Eye (tissue), 1 donor: ENCODE measurements at regions not wholly inside any gene's neighbourhood (a gene's known extent, or its start where the extent isn't known, plus 50 kb on each side); places are given as distances from the start of the nearest gene placed in this dataset.
"Not testable (repeated sequence)": the region's sequence is repeated elsewhere in the genome, so short reads cannot be mapped to it uniquely, and the experiment has no call there.

Source experiments
- DNase-seq: peaks from one replicate; pipeline ENCODE4 v3.0.0-alpha.2; 2015

DNA sequence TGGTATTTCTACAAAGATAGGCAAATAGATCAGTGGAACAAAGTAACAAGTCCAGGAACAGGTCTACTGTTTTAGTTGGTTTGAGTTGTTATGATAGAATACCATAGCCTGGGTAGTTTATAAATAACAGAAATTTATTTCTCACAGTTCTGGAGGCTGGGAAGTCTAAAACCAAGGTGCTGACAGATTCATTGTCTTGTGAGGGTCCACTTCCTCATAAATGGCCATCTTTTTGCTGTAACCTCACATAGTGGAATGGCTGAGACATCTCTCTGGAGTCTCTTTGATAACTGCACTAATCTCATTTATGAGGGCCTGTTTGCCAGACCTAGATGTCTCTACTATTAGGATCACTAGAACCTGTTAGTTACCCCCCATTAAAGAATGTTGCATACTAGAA lies 152.3 kb upstream of the MYRIP start:
- no peak for DNase-seq

DNA sequence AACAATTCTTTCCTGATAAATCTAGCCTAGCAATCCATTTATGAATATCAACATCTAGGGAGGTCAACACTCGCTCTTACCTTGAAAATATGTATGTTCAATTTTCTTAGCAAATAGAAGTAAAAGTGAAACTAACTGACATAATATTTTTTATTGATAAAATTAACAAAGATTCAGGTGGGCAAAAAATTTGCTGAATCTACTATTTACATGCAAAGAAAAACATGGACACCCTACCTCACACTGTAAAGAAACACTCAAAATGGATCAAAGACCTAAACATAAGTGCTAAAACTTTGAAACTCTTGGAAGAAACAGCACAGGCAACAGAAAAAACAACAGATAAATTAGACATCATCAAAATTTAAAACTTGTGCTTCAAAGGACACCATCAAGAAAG lies 151.6 kb upstream of the MYRIP start:
- DNase-seq: no peak

DNA sequence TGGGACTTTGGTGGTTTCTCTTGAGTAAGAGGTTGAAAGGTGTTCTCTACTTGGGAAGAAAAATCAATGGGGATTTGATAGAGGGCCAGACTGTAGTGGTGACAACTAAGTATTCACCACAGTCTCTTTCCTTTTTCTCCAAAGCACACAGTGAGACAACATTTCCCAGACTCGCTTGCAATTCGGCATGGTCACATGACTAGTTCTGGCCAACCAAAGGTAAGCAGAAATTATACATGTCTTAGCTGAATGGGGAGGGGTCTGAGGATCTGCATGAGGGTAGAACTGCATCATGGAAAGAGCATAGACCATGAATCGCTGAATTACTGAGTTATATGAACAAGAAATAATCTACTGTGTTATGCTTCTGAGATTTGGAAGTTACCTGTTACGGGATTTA lies 144.5 kb upstream of the MYRIP start:
- DNase-seq: no peak

DNA sequence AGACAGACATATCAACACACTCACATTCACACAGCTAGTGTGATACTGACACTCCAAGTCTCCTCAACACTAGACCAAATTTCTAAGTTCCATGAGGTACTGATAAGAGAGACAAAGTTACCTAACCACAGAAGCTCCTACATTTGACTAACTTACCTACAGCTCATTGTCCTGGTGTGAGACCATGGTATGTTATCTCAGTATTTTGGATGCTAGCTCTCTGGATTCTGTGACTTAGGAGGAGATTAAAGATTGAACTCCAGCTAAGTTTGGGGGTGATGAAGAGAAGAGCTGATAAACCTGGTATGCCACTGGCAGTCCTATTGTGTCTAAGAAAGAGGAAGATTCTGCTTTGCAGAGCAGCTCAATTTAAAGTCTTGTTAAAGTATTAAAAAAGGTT lies 144.0 kb upstream of the MYRIP start:
- no peak for DNase-seq

DNA sequence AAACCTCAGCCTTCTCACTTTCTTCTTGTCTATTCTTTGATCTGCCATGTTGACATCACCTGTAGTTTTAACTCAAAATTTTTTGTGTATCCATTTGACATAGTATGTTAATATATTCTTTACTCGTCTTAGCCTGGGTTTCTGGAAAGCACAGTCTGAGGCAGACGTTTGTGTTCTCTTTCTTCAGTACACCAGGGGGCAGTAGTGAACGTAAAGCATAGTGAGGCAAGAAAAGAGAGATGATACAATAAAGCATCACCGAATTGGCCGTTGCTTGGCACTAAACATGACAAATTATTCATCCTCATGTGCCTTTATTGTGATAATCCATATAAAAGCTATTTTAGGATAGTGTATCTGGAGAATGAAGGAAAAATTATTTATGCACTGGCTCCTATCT lies 141.0 kb upstream of the MYRIP start:
- peak; percentile 67 for DNase-seq

DNA sequence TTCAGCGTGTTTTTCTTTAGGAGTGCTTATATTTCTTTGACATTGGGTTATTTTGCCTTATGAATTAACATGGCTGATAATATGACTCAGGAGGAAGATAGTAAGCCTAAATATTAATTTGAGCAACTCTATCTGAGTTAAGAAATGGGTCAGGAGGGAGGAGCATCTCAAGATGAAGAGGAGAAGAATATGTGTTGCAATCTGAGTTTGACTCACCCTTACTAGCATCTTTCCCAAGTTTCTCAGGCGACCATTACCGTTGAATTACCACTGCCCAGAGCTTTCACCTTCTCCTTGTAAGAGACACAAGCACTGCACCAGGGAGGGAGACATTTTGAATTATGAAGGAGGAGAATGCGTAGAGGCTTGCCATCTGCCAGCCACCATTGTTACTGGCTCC lies 138.3 kb upstream of the MYRIP start:
- no peak for DNase-seq

DNA sequence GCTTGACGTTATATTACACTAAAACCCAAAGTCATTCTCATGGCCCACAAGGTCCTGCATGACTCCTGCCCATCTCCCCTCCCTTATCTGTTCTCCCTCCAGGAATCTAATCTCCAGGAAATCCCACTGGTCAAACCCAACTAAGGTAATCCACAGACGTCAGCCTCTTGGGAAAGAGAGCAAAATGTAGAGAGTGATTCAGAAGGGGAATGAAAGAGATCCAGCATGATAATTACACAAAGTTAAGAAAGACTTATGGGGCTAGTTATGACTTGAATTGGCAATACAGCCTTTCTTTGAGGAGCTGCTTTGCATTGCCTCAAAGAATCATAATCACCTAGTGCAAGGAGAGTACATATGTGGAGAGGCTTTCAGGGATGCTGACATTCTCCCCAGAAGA lies 137.8 kb upstream of the MYRIP start:
- DNase-seq: no peak

DNA sequence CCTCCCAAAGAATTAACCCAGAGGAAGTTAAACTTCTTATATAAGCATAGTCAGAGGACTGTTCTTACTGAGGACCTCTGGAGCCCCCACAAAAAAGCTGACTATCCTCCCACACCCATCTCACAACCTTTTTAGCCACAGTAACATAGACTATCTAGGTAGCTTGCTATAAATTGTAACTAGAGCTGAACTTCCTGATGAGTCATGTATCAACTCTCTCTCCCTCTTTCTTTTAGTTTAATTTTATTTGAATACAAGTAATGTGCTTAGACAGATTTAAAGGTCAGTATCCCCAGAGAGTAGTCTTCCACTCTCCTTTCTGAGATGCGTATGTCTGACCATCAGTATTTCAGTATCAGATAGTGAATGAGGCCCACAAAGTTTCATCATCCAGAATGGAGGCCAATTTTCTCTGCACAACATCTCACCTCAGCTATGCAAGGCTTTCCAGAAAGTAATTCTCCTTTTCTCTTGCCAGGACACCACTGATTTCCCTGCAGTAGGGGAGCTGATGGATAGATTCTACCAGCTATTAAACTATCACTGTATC lies 104.0 kb upstream of the MYRIP start:
- no peak for DNase-seq

DNA sequence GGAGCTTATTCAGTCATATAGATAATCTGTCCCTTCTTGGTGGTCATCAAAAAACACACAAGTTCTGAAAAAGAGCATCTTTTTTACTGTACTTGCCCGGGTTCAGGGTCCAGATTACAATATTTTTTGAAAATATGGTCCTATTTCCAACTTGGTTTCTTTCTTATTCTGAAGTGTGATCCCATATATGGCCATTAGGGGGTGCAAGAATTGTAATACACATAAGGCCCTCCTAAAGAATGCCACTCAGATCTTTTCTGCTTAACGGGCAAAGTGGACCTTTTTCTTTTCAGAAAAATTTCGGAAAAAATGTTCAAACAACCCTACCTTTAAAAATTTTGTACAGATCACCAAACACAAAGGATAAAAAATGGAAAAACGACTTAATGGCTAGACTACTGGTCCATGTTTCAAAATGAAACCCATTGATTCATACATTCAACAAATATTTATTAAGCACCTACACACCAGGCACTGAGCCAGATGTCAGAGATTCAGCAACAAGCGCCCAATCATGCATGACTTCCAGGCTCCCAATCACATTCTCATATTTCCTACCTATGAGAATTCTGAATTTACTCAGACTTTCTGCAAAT lies 102.0 kb upstream of the MYRIP start:
- DNase-seq: peak; percentile 62

DNA sequence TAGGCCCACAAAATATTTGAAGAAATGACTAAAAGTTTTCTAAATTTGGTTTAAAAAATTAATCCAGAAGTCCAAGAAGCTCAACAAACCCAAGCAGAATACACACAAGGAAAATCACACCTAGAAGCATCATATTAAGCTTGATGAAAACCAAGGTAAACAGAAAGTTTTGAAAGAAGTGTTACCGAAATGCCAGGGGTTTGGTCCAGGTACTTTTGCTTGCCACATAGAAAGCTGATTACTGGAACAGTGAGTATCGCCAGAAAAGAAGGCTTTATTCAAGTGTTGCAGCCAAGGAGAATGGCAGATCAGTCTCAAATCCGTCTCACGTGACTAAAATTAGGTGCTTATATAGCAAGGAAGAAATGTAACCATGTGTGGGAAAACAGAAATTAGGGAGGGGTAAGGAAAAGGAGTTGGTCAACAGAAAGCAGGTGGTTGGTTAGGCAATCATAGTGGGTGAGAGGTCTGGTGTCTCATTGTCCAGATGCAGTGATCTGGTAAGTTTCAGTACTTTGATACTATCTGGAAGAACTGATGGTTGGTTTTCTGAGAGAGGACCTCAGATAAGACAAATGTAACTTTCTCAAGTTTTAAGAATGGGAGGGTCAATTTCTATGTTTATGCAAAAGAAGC lies 96.9 kb upstream of the MYRIP start:
- no peak for DNase-seq

DNA sequence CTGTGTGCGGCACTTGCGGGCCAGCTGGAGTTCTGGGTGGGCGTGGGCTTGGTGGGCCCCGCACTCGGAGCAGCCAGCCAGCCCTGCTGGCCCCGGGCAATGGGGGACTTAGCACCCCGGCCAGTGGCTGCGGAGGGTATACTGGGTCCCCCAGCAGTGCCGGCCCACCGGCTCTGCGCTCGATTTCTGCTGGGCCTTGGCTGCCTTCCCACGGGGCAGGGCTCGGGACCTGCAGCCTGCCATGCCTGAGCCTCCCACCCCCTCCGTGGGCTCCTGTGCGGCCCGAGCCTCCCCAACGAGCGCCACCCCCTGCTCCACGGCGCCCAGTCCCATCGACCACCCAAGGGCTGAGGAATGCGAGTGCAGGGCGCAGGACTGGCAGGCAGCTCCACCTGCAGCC lies 96.1 kb upstream of the MYRIP start:
- not testable (repeated sequence) for DNase-seq

DNA sequence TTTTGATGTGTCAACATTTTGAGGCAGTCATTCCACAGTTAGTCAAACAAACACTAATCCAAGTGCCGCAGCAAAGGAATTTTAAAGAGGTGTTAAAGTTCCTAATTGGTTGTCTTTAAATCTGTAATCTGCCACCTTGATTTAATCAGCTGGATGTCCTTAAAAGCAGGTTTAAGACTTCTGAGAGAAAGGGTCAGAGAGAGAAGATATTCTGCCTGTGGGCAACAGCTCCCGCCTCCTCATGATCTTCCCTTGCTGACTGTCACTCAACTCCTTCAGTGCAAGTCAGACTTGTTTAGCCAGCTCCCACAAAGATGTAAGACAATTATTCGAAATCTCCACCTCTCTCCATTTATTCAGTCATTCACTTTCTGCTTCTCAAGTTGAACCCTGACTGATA lies 92.6 kb upstream of the MYRIP start:
- no peak for DNase-seq

DNA sequence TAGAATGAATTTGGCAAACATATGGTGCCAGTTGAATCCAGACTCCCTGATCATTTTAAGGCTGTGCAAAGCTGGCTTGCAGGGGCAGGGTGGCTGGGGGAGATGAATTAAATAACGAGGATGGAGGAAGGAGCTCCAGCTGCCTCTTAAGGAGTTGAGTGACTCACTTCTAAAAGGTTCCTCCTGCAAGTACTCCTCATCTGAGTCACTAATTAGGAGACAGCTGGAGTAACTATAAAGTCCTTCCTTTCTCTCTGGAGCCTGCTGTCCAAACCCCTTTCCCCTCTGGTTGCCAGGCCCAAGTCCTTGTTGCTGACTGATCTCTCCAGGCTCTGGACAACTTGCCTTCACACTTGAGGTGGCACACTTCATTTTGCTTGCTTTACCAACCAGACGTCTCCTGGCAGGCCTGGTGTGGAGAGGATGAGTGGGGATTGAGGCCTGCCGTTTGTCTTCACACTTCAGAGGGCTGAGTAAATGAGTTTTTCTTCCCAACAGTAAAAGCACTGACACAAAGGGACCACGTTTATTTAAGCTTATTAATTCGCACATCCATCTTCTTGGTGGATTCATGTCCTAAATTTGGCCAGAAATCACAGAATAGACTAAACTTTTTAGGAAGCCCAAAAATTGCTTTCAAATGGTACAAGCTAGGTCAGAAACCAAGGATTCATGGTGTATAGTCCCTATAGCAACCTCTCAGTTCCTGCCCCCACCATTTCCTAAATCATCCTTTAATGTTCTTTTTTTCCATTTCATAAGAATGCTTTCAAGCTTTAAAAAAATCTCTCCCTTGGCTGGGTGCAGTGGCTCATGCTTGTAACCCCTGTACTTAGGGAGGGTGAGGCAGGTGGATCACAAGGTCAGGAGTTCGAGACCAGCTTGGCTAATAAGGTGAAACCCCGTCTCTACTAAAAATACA lies 90.5 kb upstream of the MYRIP start:
- peak; percentile 18 for DNase-seq

DNA sequence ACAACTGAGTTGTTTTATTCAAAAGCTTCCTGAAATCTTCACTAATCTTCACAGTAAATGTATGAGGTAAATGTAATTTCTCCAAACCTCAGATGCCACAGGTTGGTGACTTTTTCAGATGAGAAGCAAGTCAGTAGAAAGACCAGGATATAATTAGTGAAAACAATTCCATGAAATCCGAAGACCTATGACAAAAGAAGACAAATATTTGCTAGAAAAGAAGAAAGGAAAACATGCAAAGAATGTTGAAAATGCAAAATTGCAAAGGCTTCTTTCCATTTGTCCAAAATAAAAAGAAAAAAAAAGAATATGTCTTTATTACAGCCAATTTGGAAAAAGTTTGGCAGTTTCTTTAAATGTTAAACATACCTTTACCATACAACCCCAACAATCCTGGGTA lies 88.3 kb upstream of the MYRIP start:
- DNase-seq: no peak

DNA sequence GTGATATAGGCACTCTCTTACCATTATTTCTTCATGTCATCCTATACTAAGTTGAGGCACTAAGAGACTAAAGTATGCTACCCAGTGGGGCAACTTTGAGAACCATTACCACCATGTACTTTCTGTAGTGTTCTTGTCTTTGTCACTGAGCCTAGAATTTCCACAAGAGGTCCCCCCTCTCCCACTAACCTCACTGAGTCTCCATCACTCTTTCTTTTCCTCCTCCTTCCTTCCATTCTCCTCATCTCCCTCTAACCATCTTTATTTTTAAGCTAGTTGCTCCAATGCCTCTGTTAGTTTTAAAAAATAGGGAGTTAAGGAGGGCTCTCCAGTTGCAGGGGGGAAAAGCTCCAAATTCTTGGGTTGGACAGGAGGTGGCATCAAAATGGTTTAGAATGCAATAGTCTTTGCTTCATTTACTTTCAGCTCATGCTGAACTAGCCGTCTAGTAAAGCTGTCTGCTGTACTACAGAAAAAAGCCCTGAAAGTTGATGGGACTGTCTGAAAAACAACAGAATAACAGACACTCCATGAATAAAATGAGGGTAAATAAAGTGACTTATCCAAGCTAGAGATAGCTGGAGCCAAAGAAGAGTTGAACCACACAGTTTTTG lies 85.1 kb upstream of the MYRIP start:
- no peak for DNase-seq

DNA sequence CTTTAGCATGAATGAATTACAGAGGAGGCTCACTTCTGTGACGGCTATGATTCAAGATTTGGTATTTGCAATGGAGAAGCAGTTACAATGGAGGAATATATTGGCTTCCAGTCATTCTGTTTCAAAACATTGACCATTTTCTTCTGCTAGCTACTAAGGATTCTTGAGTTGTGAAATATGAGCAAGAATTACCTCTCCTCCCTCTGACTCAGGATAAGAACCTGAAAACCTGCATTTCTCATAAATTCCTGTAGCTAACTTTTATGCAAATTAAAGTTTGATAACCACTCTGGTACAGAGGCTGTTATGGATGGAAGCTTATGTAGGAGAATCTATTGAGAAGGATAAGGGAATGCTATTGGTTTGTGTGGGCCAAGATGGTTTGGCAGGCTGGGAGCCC lies 84.1 kb upstream of the MYRIP start:
- DNase-seq: no peak

DNA sequence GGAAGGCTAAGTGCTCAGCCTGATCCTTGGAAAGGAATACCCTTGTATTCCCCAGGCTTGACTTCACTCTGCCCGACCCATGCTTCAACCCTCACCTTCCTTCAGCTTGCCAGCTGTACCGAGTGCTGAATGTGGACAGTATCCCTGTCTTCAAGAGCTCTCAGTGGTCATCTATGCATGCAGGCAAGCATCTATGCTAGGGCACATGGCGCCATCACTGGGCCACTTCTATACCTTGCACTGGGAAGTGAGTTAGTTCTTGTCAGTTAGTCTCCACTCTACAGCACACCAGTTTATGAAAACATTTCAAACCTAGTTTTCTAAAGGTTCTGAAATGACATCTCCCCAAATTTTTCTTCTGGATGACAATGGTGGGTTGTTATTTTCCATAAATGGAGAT lies 82.0 kb upstream of the MYRIP start:
- no peak for DNase-seq

DNA sequence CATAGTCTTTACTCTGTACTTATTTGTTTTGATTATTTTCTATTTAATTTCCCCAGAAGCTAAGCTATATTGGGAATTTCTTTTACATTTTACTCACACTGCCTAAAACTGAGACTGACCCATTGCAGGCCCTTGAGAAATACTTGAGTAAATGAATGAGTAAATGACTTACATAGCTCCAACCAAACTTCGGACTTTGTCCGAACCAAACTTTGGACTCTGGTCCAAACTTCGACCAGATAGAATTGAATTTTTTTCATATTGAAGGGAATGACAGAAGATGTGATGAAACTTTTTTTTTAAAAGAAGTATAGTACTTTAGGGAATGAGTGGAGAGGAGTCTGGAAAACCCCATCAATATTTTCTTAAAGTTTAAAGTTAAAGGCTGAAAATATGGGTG lies 75.6 kb upstream of the MYRIP start:
- DNase-seq: no peak

DNA sequence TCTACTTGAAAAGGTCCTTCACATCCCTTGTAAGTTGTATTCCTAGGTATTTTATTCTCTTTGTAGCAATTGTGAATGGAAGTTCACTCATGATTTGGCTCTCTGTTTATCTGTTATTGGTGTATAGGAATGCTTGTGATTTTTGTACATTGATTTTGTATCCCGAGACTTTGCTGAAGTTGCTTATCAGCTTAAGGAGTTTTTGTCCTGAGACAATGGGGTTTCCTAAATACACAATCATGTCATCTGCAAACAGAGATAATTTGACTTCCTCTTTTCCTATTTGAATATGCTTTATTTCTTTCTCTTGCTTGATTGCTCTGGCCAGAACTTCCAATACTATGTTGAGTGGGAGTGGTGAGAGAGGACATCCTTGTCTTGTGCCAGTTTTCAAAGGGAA lies 69.8 kb upstream of the MYRIP start:
- not testable (repeated sequence) for DNase-seq

DNA sequence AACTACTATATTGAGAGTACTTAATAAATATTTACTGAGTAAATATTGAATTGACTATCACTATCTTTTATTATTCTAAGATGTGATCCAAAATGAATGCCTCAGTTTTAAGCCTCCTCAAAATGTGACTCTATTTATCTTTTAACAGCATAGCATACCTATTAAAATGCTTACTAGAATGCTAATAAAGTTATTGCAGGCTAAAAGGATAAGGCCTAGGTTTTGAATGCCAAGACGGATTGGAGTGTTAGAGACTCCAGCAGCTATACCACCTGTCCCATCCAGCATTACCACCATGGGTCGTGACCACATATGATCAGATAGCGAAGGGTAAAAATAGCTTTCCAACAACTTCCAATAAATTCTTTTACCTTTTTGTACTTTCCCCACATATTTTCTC lies 64.7 kb upstream of the MYRIP start:
- DNase-seq: no peak

DNA sequence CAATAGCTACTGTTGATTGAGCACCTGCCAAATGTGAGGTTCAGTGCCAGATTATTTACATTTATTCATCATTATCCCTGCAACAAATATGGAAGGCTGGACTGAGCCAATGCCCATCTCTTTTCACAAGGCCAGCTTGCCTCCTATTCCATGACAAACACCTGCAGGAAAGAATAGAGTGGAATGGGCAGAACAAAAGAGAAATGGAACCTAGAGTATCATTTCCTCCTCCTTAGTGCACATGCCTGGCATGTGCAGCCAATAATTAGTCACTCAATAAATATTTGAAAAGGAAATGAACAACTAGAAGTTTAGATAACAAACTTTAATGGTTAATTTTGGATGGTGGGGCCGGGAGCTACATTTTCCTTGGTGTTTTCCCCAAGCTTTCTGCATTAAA lies 61.4 kb upstream of the MYRIP start:
- no peak for DNase-seq

DNA sequence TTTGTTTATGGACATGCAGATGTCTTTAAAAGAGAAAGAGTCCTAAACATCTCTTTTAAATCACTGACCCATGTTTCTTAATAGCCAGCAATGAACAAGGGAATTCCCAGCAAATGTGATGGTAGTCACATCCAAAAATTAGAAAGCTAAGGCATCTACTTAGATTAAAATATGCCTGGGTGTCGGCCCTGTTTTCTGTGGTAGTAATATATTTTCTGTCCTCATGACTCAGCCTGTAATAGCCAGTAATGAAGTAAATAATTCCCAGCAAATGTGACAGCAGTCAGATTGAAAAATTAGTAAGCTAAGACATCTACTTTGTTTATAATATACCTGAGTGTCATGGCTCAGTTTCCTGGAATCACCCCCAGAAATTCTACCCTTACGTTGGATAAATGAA lies 60.6 kb upstream of the MYRIP start:
- DNase-seq: no peak

DNA sequence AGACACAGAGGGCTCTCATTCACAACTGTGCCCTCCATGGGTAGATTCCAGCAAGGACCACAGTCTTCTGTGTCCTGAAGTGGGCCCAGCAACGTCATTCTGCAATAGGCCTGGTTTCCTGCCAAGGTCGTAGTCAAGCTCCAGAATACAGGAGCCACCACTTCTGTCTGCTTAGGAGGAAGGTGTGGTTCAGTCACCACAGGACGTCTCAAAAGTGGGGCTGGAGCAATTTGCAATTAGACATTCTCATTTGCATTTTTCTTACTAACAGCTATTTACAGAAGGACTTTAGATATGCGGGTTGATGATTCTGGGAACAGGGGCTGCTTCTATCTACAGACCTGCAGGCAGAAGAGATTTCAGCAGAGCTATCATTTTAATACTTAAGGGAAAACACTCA lies 58.7 kb upstream of the MYRIP start:
- no peak for DNase-seq

DNA sequence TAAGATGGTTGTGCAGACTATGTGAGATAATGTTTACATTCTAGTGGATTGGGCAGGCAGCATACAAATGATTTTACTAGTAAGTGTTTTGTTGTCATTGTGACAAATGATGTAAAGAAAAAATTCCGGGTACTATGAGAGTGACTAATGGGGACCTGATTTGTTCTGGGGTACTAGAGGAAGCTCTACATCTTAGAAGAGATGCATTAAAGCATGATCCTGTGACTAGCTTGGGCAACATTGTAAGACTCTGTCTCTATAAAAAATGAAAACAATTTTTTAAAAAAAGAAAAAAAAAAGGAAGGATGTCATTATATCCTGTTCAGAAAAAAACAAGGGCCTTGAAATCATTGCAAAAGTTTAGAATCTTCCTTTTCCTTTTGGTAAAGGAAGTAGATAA lies 58.1 kb upstream of the MYRIP start:
- DNase-seq: no peak
